NOMO-1 treated with dmso at 0.1 percent for 144 hours (cell line): ENCODE measurements at regions not wholly inside any gene's neighbourhood (a gene's known extent, or its start where the extent isn't known, plus 50 kb on each side); places are given as distances from the start of the nearest gene placed in this dataset.
"Not testable (repeated sequence)": the region's sequence is repeated elsewhere in the genome, so short reads cannot be mapped to it uniquely, and the experiment has no call there.

ENCODE experiments used
- DNase-seq: peaks from one replicate; lab custom pipeline; 2025; ENCODE audit not compliant: unreplicated experiment; lab: John Stamatoyannopoulos, UW

DNA sequence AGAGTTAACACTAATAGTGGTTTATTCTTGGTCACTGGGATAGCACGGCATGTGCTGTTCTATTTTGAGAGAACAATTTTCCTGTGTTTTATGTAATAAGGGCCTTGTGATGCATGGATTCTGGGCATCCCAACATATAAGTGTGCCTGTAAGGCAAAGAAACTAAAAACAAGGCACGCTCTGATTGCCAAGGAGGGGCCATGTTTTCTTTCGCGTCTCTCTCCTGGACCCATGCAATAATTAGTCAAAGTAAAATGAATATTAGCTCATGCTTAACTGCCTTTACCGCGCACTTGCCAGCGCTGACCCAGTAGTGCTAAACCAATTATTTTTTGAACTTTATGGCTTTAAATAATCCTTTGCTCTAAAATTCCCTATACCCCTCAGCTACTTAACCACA is 140.9 kb downstream of the PSAT1 start:
- no peak for DNase-seq

DNA sequence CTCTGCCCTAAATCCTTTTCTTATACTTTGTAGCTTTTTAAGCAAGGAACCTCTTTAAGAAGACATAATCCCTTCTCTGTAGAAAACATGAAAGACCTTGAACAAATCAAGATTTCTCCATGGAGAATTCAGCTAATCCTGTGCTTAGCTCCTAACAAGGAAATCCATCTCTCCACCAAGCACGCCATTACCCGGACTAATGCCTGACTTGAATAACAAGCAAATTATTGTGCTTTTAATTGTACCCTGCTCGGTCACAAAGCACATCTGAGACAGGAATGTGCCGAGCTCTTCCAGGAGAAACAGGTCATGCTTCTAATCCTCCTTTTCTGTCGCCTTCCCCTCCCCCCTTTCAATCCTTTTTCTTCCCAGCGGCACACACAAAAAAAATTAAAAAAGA is 141.3 kb downstream of the PSAT1 start:
- no peak for DNase-seq

DNA sequence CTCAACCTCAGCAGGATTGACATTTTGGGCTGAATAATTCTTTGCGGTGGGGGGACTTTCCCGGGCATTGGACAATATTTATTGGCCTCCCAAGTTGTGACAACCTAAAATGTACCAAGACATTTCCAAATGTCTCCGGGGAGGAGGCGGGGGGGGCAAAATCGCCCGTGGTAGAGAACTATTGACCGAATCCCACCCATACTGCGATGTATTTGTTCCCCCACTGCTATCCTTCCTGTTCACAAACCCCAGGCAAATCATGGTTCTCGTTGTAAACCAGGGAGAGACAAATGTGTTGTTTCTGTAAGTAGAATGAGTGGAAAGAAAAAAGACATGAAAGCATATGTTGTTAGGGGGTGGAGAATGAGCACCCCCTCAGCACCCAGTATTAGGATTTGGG is 141.9 kb downstream of the PSAT1 start:
- no peak for DNase-seq

DNA sequence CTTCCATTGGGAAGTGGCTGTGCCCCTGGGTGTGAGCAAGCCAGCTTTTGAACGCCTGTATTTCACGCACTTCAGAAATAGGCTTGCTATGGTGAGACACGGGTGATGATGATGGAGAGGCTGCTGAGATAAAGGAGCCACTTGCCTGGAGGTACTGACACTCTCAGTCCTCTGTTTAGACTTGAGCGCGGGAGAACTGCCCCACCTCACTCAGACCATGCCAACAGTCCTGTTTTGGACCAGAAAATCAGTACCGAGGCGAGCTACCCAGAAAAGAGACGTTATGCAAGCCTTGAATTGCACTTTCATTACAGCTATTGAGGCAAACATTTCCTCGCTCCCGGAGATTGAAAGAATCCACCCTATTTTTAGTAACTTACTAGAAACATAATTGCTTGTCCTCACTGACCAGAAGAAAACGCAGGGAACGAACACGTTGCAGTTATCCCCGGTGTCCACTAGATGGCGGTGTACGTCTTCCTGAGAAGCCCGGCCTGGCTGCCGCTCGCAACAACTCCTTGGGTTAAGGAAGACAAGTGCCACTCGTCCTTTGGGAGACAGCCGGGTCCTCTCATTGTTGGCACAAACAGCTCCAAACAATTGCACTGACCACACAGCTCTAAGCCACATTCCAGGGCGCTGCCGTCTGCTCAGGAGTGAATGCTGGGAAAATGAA is 142.4 kb downstream of the PSAT1 start:
- no peak for DNase-seq

DNA sequence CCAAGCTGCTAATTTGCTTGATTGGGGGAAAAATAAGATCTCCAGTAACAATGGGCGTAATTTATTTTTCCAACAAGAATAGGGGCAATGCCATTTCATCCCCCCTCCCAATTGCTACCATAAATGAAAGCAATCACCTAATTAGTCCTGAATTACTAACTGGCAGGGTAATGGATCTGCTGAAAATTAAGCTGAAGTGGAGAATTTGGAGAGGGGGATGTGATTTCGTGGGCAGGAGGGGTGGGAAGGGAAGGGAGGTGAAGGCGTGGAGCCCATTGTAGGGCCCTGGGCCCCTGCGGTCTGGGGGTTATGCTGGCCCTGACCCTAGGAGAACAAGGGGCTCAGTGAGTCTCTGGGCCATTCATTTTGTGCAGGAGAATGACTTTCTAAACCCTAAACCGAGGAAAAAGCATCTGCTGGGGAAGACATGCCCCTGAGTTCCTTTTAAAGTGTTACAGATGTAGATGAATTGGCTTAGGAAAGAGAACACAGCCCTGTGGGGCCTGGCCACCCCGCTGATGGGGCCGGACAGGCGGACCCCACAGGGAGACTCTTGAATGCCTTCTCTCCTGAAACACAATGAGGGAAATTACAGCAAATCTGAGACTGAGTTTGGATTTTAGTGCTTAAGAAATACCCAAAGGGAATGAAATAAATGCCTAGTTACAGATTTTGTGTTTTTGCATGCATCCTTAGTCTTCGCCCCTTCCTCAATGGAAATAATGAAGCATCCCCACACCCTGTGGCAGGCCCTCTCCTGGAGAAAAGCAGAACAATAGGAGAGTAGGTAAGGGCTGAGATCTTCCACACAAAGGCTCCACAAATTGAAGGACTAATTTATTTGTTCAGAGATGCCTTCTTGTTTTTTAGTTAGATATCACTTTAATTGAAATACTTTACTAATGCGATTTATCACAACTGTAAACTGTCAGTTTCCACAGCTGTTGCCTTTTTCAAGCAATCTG is 143.2 kb downstream of the PSAT1 start:
- DNase-seq, result no peak

DNA sequence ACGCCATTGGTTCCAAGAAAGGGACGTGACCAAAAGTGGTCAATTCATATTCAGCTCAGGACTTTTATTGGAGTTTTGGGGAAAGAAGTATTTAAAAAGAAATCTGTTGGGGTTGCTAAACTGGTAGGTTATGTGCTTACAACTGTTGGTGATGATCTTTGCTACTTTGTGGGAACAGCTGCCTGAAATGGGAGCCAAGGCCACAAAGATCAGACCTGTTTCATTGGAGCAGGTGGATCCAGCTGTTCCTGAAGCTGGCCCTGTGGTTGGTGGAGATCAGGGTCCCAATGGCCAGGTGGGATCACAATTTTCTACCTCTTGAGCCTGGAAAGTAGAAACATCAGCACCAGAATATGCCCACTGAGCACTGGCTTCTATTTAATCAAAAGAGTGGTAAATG is 144.5 kb downstream of the PSAT1 start:
- no peak for DNase-seq

DNA sequence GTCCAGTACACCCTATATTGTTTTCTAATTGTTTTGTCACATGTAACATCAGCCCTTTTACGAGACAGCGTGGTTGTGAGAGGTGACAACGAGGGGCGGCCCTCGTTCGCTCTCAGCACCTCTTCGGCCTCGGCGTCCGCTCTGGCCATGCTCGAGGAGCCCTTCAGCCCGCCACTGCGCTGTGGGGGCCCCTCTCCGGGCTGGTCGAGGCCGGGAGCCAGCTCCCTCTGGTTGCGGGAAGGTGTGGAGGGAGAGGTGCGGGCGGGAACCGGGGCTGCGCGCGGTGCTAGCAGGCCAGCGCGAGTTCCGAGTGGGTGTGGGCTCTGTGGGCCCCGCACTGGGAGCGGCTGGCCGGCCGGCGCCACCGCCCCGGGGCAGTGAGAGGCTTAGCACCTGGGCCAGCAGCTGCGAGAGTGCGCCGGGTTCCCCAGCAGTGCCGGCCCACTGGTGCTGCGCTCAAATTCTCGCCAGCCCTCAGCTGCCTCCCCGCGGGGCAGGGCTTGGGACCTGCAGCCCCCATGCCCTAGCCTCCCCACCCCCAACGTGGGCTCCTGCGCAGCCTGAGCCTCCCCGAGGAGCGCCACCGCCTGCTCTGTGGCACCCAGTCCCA is 145.0 kb downstream of the PSAT1 start:
- no peak for DNase-seq

DNA sequence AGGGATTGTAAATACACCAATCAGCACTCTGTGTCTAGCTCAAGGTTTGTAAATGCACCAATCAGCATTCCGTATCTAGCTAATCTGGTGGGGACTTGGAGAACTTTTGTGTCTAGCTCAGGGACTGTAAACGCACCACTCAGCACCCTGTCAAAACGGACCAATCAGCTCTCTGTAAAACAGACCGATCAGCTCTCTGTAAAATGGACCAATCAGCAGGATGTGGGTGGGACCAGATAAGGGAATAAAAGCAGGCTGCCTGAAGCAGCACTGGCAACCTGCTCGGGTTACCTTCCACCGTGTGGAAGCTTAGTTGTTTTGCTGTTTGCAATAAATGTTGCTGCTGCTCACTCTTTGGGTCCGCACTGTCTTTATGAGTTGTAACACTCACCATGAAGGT is 145.7 kb downstream of the PSAT1 start:
- not testable (repeated sequence) for DNase-seq

DNA sequence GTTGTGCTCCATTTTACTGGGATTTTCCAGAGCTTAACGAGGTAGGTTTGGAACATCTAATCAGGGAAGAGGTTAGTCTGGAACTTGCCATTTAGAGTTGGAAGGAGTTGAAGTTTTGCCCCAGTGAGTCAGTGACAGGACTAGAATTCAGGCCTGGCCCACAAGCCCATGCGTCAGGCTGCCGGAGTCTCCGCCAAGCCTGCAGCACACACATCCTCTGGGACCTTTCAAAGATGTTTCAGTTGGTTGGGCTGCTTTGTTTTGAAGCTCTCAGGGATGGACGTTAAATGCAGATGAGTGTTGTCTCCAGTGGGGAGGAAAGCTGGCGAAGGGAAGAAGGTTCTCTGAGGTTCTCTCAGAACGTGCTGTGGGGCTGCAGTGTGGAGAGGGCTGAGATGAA is 147.0 kb downstream of the PSAT1 start:
- DNase-seq, result no peak

DNA sequence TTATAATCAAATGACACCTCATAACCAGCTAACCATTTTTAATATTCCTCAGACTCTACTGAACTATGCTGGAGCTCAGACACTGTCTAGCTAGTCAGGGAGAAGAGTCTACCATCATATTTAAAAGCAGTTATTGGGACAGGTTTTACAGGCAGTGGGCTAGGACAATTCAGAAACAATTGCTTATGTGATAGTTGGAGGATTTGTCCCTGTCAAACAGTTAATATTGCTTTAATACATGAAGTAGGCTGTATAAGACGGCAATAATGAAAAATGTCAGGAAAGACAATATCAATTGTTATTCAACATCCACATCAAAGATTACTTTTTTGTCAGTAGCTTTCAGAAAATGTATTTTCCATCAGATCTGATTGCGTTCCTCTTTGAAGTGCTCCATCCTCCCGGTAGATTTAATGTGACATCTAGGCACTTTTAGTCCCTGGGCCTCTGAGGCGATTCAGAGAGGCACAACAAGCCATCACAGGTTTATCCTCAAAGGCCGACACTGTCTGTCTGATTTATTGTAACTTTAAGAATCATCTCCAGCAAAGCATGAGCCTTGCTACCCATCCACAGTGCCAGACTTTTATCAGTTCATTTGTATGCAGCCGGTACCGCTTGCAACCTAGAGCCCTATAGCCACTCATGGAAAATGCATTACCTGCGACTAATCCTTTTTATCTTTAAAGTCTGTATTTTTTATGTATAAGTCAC is 152.2 kb downstream of the PSAT1 start:
- DNase-seq, result no peak

DNA sequence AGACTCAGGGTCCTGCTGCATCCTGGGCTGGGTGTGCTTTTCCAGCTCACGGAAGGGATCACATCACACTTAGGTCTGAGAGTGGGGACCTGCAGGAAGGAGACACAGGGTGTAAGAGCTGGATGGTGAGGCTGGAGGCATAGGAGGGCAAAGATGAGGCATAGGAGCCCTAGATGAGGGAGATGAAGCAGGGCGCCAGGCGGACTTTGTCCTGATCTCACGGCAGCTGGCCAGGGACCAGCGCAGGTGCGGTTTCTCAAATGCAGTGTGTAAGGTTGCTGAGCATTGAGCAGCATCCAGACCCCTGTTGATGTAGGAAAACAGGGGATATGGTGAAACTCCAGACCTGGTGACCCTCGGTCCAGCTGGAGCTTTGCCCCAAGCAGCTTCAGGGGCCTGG is 156.5 kb downstream of the PSAT1 start:
- no peak for DNase-seq

DNA sequence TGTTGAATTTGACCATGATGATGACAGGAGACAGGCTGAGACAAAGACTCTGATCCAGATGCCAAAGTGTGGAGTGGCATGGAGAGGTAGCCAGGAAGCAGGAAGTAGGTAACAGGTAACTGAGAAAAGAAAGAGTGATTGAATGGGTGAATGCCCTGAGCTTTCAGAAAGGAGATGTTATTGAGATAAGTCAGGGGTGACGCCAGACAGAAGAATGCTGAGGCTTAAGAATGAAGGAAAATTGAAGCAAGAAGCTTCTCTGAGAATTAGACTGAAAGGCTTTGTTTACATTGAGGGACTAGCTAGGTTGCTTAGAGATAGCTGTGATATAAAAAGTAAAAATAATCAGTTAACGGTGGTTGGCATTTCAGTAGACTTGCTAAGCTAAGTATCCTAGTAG is 165.7 kb downstream of the PSAT1 start:
- no peak for DNase-seq

DNA sequence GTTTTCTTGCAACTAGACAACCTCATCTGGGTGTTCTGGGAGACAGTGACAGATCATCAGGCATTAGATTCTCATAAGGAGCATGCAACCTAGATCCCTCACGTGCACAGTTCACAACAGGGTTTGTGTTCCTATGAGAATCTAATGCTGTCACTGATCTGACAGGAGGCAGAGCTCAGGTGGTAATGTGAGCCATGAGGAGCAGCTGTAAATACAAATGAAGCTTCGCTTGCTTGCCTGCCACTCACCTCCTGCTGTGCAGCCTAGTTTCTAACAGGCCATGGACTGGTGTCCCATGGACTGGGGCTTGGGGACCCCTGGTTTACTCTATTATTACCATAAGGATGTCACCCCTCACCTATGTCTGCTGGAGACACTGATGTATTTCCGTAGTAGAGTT is 166.8 kb downstream of the PSAT1 start:
- no peak for DNase-seq

DNA sequence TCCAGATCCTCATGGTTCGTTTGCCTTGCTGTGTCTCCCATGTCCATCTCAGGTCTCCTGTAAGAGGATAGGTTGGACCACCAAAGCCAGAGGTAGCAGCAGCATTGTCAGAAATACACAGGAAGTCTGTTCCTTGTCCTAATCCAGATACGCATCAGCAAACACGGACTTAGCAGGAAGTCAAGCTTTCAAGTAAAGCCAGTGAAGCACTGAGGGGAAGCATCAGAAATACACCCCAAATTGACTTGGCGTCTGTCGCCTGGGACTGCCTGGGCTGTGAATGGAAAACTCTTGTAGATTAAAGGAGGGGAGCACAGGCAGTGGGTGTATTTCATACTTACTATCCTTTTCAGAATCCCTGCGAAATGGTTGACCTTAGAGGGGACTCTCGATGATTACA is 171.3 kb downstream of the PSAT1 start:
- DNase-seq, result no peak

DNA sequence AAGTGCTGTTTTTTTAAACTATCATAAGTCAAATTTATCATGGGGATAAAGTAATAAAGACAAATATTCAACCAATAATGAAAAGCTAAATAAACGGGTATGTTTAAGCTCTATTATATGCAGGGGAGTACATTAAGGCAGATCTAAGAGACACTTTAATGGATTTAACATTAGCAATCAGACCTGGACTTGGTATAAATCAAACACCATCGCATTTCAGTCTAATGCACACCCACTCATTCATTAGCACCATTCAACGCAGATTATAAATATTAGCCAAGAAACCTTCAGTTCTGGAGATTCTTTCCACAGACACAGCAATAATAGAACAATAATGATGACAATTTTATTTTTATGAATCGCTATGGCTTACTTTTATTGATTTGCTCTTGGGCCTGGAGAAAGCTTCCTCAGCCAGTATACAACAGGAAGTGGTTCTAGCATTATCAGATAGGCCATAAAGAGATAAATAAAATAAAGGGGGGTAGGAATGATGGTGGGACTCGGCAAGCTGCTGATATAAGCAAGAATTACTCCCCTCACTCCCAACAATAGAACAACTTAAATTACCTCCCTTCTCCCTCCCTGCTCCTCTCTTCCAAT is 172.2 kb downstream of the PSAT1 start:
- DNase-seq, result no peak

DNA sequence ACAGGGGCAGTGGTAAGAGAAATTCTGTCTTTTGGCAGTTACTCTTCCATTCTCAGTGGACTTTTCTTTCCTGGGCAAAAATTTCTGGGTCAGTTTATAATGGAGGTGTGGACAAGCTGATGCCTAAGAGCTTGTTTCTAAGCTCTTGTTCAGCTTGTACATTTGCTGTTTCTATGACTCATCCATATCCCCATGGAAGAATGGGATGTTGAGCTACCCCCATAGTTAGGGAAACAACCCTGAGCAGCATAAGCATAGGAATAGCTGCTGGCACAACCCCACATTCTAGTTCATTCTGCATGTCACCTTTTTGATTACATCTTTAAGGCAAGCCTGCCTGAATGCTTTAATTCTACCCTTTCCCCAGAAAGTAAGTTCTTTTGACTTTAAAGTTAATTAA is 173.3 kb downstream of the PSAT1 start:
- DNase-seq, result no peak

DNA sequence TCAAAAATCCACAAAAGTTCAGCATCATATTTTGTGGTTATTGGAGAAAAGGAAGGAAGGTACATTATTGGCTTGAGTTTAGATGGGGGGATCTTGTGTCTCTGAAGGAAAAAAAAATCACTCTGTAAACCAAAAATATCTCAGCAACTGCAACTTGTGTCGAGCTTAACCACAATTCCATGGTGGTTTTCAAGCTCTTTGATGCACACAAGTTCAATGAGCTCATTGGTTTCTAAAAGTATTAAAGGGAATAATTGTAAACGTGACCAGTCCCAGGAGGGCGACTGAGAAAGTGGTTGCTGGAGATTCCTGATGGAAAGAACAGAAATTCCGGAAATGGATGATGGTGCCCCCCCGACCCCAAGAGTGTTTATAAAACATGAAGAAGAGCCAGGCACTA is 173.8 kb downstream of the PSAT1 start:
- DNase-seq, result no peak

DNA sequence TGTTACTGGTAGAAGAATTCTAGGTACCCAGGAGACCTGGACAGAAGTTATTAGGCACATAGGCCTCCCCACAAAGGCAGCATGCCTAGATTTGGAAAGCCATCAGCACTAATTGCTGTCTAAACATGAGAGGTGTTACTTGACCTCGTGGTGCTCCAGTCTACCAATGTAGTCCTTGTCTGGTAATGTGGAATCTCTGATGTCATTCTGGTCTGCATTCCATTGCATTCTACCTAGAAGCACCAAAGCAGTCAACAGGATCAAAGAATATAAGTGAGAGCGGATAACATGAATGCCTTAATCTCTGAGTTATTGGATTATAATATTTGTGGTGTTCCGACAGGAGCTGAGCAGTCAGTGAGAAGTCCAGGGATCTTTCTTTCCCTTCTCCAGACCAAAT is 175.2 kb downstream of the PSAT1 start:
- DNase-seq, result no peak

DNA sequence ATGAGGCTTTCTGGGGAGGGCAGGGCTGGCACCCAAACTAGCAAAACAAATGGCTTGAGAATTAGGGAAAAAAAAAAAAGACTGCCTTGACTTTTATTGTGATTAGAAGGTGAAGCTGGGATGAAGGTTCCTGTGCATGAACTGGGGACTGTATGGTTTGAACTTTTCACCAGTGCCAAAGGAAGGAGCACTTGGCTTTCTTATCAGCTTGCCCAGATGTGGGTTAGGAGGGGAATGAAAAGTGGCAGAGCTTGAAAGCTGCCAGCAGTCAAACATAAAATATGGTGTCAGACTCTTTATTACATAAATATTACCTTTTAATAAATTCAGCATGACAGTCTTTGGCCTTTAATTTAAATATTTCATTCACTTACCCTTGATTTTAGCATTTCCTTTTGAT is 182.5 kb downstream of the PSAT1 start:
- no peak for DNase-seq

DNA sequence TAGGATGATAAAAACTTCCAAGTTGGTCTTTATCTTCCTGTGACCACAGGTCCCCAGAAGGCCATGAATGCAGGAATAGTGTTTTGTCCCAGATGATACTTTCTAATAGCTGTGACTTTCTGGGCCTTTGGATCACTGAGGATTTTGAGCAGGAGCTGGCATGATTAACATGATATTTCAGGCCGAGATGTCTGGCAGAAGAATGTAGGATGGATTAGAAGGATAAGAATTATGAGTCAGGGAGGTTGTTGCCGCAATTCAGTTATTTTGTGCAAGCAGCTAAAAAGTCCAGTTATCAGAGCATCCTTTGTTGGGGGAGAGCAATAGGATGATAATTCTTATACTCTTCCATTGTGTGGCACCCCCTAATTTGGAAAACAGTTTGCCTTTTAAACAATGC is 189.7 kb downstream of the PSAT1 start:
- no peak for DNase-seq

DNA sequence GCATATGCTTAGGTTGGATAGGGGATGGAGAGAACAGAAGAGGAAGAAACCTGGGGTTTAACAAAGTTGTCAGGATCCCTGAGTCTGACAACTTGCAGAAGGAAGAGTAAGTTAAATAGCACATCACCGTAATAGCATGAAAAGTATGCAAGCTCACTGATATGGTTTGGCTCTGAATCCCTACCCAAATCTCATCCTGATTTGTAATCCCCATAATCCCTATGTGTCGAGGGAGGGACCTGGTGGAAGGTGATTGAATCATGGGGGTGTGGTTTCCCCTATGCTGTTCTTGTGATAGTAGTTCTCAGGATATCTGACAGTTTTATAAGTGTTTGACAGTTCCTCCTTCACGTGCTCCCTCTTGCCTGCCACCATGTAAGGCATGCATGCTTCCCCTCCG is 193.3 kb downstream of the PSAT1 start:
- no peak for DNase-seq
